GM23248 (cell line): ENCODE measurements at regions not wholly inside any gene's neighbourhood (a gene's known extent, or its start where the extent isn't known, plus 50 kb on each side); places are given as distances from the start of the nearest gene placed in this dataset.

Experiments used
- DNase-seq: peaks from one replicate; pipeline ENCODE4 v3.0.0-alpha.2; 2015
- H2AFZ ChIP-seq: fragments of 200-600 bp; sonication (generic); 2 replicates; pipeline ENCODE4 v1.6.1; 2016; ENCODE audit warnings: antibody characterized with exemption
- H3F3A ChIP-seq: fragments of 200-600 bp; sonication (generic); 2 replicates; pipeline ENCODE4 v1.6.1; 2016; ENCODE audit warnings: mild to moderate bottlenecking, antibody characterized with exemption, mixed run types; ENCODE audit not compliant: insufficient read depth
- H3K27ac ChIP-seq: fragments of 200-600 bp; sonication (generic); 2 replicates; pipeline ENCODE4 v1.5.1; 2016; ENCODE audit warnings: mild to moderate bottlenecking
- H3K27me3 ChIP-seq: fragments of 200-600 bp; sonication (generic); replicated peaks from 2 replicates; pipeline ENCODE4 v1.6.1; 2016; ENCODE audit warnings: mild to moderate bottlenecking; ENCODE audit not compliant: insufficient read depth
- H3K36me3 ChIP-seq: fragments of 200-600 bp; sonication (generic); 2 replicates; pipeline ENCODE4 v1.6.1; 2016; ENCODE audit warnings: low read depth, mild to moderate bottlenecking
- H3K4me1 ChIP-seq: fragments of 200-600 bp; sonication (generic); 2 replicates; pipeline ENCODE4 v1.6.1; 2016; ENCODE audit warnings: mild to moderate bottlenecking; ENCODE audit not compliant: insufficient read depth
- H3K4me2 ChIP-seq: fragments of 200-600 bp; sonication (generic); one replicate; pipeline ENCODE4 v1.6.1; 2016; ENCODE audit warnings: mild to moderate bottlenecking; ENCODE audit not compliant: unreplicated experiment
- H3K4me3 ChIP-seq: fragments of 200-600 bp; sonication (generic); 2 replicates; pipeline ENCODE4 v1.5.1; 2016; ENCODE audit warnings: mild to moderate bottlenecking
- H3K79me2 ChIP-seq: fragments of 200-600 bp; sonication (generic); 2 replicates; pipeline ENCODE4 v1.6.1; 2016; ENCODE audit warnings: mild to moderate bottlenecking; ENCODE audit not compliant: insufficient read depth
- H3K9ac ChIP-seq: fragments of 200-600 bp; sonication (generic); 2 replicates; pipeline ENCODE4 v1.6.1; 2016; ENCODE audit warnings: mild to moderate bottlenecking
- H3K9me2 ChIP-seq: fragments of 200-600 bp; sonication (generic); 2 replicates; pipeline ENCODE4 v1.6.1; 2016; ENCODE audit warnings: mixed run types, mild to moderate bottlenecking, moderate library complexity; ENCODE audit not compliant: insufficient read depth
- H3K9me3 ChIP-seq: fragments of 200-600 bp; sonication (generic); one replicate; pipeline ENCODE4 v1.6.1; 2017; ENCODE audit warnings: low read depth
- H4K20me1 ChIP-seq: fragments of 200-600 bp; sonication (generic); 2 replicates; pipeline ENCODE4 v1.6.0; 2016; ENCODE audit not compliant: insufficient read depth
- EZH2 ChIP-seq: fragments of 200-600 bp; sonication (generic); IDR thresholded peaks from 2 replicates; pipeline ENCODE4 v1.6.1; 2018; ENCODE audit warnings: antibody characterized with exemption, mild to moderate bottlenecking; ENCODE audit not compliant: insufficient read depth, poor library complexity, severe bottlenecking
- EZH2phosphoT487 ChIP-seq: fragments of 200-600 bp; sonication (generic); IDR thresholded peaks from 2 replicates; pipeline ENCODE4 v1.6.1; 2018; ENCODE audit warnings: antibody characterized with exemption, moderate library complexity, mild to moderate bottlenecking, low read depth; ENCODE audit not compliant: insufficient read depth
- WGBS, 2 experiments: methylation state at CpG; one replicate each; pipeline ENCODE4 v1.1.6; 2015 to 2017; ENCODE audit warnings: low lambda C conversion rate in 2 of 2, low coverage in 1 of 2; ENCODE audit errors: missing lambda C conversion rate in 2 of 2; 5-methylcytosine and 5-hydroxymethylcytosine counted together
- in situ Hi-C: fragments of 300-500 bp; cut with MboI; formaldehyde crosslinking; loops from 2 replicates; pipeline ENCODE4 v1.15.0; 2020

GRCh38 chr15:46146002-46146401 is 511.2 kb downstream of the SQOR start:
- no peak overlapping the region for H3K27ac ChIP-seq
- H3K9me3 ChIP-seq, result no peaks in the 10 kb centered on the region
- in situ Hi-C loops, result no loop called here
- H3F3A ChIP-seq, result no peaks in the 10 kb centered on the region
- 19 to 26% methylated on average over 3 of the region's 3 CpGs for WGBS, 2 experiments
- H3K4me1 ChIP-seq, result no peaks in the 10 kb centered on the region
- no peak overlapping the region for H3K4me2 ChIP-seq
- no peaks in the 10 kb centered on the region for H3K9me2 ChIP-seq
- TF ChIP-seq EZH2phosphoT487, result no peak
- TF ChIP-seq EZH2, result no peak
- no peaks in the 10 kb centered on the region for H3K79me2 ChIP-seq
- no peaks in the 10 kb centered on the region for H3K27me3 ChIP-seq
- H4K20me1 ChIP-seq, result no peaks in the 10 kb centered on the region
- H3K9ac ChIP-seq, result no peak overlapping the region
- H2AFZ ChIP-seq, result no peak overlapping the region
- no peaks in the 10 kb centered on the region for H3K36me3 ChIP-seq
- H3K4me3 ChIP-seq, result no peak overlapping the region
- DNase-seq, result no peak

- H3K36me3 ChIP-seq, result no peaks in the 10 kb centered on the region
- no peaks in the 10 kb centered on the region for H3K4me1 ChIP-seq
- no peak for DNase-seq
- 12 to 24% methylated on average over 2 of the region's 2 CpGs for WGBS, 2 experiments
- no peaks in the 10 kb centered on the region for H3K9me2 ChIP-seq
- H3K79me2 ChIP-seq, result no peaks in the 10 kb centered on the region
- no peaks in the 10 kb centered on the region for H3F3A ChIP-seq
- no peaks in the 10 kb centered on the region for H4K20me1 ChIP-seq
- TF ChIP-seq EZH2 (no peak), EZH2phosphoT487 (no peak)
- H3K9ac ChIP-seq, result no peak overlapping the region
- no peaks in the 10 kb centered on the region for H3K9me3 ChIP-seq
- H3K27me3 ChIP-seq, result no peaks in the 10 kb centered on the region
- no peak overlapping the region for H3K4me3 ChIP-seq
- H2AFZ ChIP-seq, result no peak overlapping the region
- in situ Hi-C loops, result no loop called here
- H3K27ac ChIP-seq, result no peak overlapping the region
- H3K4me2 ChIP-seq, result no peak overlapping the region
These were observed 512.1 kb downstream of the SQOR start for GRCh38 chr15:46146915-46147314.

- no peak overlapping the region for H2AFZ ChIP-seq
These were observed 517.0 kb downstream of the SQOR start for GRCh38 chr15:46151786-46152185.

GRCh38 chr15:46166750-46167149 is 531.9 kb downstream of the SQOR start:
- in situ Hi-C loops, result no loop called here
- no peak for DNase-seq
- Histone ChIP-seq H3K9me3 (no peaks in the 10 kb centered on the region), H3K27ac (no peak overlapping the region), H3K9me2 (no peaks in the 10 kb centered on the region), H3K4me1 (no peaks in the 10 kb centered on the region), H3K79me2 (no peaks in the 10 kb centered on the region), H3K4me2 (no peak overlapping the region), H3K27me3 (no peaks in the 10 kb centered on the region), H2AFZ (no peak overlapping the region), H3K36me3 (no peaks in the 10 kb centered on the region), H3F3A (no peaks in the 10 kb centered on the region), H4K20me1 (no peaks in the 10 kb centered on the region), H3K4me3 (no peak overlapping the region), H3K9ac (no peak overlapping the region)
- WGBS, 2 experiments, result 0% methylated on average over 1 of the region's 1 CpG
- TF ChIP-seq EZH2 (no peak), EZH2phosphoT487 (no peak)

More at GRCh38 chr15:46151786-46152185, 517.0 kb downstream of the SQOR start:
- no peak for TF ChIP-seq EZH2phosphoT487
- no peak for TF ChIP-seq EZH2
- H4K20me1 ChIP-seq, result no peaks in the 10 kb centered on the region
- no peaks in the 10 kb centered on the region for H3F3A ChIP-seq
- in situ Hi-C loops, result no loop called here
- no peaks in the 10 kb centered on the region for H3K27me3 ChIP-seq
- H3K4me1 ChIP-seq, result no peaks in the 10 kb centered on the region
- 10 to 39% methylated on average over 1 of the region's 1 CpG for WGBS, 2 experiments
- H3K9ac ChIP-seq, result no peak overlapping the region
- no peak overlapping the region for H3K4me2 ChIP-seq
- H3K79me2 ChIP-seq, result no peaks in the 10 kb centered on the region
- H3K27ac ChIP-seq, result no peak overlapping the region
- no peak overlapping the region for H3K4me3 ChIP-seq
- no peaks in the 10 kb centered on the region for H3K36me3 ChIP-seq
- no peaks in the 10 kb centered on the region for H3K9me3 ChIP-seq
- DNase-seq, result no peak
- no peaks in the 10 kb centered on the region for H3K9me2 ChIP-seq

GRCh38 chr15:46170326-46170725 is 535.5 kb downstream of the SQOR start:
- H3K27me3 ChIP-seq, result no peaks in the 10 kb centered on the region
- no peaks in the 10 kb centered on the region for H4K20me1 ChIP-seq
- H3K4me2 ChIP-seq, result no peak overlapping the region
- H3K9ac ChIP-seq, result no peak overlapping the region
- no peaks in the 10 kb centered on the region for H3K4me1 ChIP-seq
- H3K79me2 ChIP-seq, result no peaks in the 10 kb centered on the region
- no peak overlapping the region for H2AFZ ChIP-seq
- TF ChIP-seq EZH2 (no peak), EZH2phosphoT487 (no peak)
- no peaks in the 10 kb centered on the region for H3K9me2 ChIP-seq
- H3K27ac ChIP-seq, result no peak overlapping the region
- H3F3A ChIP-seq, result no peaks in the 10 kb centered on the region
- H3K9me3 ChIP-seq, result no peaks in the 10 kb centered on the region
- DNase-seq, result no peak
- H3K36me3 ChIP-seq, result no peaks in the 10 kb centered on the region
- no peak overlapping the region for H3K4me3 ChIP-seq
- in situ Hi-C loops, result no loop called here
- WGBS, 2 experiments, result 34 to 38% methylated on average over 3 of the region's 3 CpGs
